ENCODE measurements at regions not wholly inside any gene's neighbourhood (a gene's known extent, or its start where the extent isn't known, plus 50 kb on each side); places are given as distances from the start of the nearest gene placed in this dataset.
A peak's percentile ranks its signal among the peaks of the same experiment; 100 is the strongest.

DNA sequence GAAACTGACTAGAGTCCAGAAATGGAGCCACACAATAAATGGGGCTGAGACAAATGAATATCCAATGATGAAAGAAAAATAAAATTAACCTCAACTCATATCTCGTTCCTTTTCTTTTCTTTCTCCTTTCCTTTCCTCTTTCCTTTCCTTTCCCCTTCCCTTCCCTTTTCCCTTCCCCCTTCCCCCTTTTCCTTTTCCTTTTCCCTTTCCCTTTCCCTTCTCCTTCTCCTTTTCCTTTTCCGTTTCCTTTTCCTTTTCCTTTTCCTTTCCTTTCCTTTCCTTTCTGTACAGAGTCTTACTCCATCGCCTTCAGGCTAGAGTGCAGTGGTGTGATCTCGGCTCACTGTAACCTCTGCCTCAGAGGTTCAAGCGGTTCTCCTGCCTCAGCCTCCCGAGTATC, 146.3 kb downstream of the RTL9 start:
- Histone ChIP-seq H4K20me1 (ENCODE audit: control insufficient read depth, extremely low read depth, insufficient read depth, low read length) (no peaks in the 10 kb centered on the region), H3K27me3 (ENCODE audit: control insufficient read depth, insufficient read depth, low read length) (no peaks in the 10 kb centered on the region), H3K9ac (ENCODE audit: insufficient read depth, low read length) (no peak overlapping the region), H3K4me1 (ENCODE audit: control insufficient read depth, extremely low read depth, insufficient read depth, low read length) (no peaks in the 10 kb centered on the region), H3K4me2 (ENCODE audit: extremely low read depth, insufficient read depth, low read length) (no peak overlapping the region), H3K36me3 (ENCODE audit: control insufficient read depth, insufficient read depth, low read length) (no peaks in the 10 kb centered on the region), H3K4me3 (replicated peaks in 1 of 4; ENCODE audit: control extremely low read depth in 1 of 4, insufficient read depth in 1 of 4, low read depth in 3 of 4, low read length in 4 of 4) (no peak overlapping the region), H2AFZ (ENCODE audit: low read length) (no peak overlapping the region), H3K9me3 (ENCODE audit: control insufficient read depth, insufficient read depth, low read depth, low read length) (no peaks in the 10 kb centered on the region), H3K79me2 (ENCODE audit: control insufficient read depth, insufficient read depth, low read length) (no peaks in the 10 kb centered on the region), H3K27ac (ENCODE audit: insufficient read depth, low read length) (no peak overlapping the region)
- no peak for TF ChIP-seq EZH2 (IDR thresholded peaks at IDR 0.05; ENCODE audit: low read length, missing control alignments)
- TF ChIP-seq, protein P1, sequence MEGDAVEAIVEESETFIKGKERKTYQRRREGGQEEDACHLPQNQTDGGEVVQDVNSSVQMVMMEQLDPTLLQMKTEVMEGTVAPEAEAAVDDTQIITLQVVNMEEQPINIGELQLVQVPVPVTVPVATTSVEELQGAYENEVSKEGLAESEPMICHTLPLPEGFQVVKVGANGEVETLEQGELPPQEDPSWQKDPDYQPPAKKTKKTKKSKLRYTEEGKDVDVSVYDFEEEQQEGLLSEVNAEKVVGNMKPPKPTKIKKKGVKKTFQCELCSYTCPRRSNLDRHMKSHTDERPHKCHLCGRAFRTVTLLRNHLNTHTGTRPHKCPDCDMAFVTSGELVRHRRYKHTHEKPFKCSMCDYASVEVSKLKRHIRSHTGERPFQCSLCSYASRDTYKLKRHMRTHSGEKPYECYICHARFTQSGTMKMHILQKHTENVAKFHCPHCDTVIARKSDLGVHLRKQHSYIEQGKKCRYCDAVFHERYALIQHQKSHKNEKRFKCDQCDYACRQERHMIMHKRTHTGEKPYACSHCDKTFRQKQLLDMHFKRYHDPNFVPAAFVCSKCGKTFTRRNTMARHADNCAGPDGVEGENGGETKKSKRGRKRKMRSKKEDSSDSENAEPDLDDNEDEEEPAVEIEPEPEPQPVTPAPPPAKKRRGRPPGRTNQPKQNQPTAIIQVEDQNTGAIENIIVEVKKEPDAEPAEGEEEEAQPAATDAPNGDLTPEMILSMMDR (conservative IDR thresholded peaks at IDR 0.05 in 1 of 2, IDR thresholded peaks at IDR 0.05 in 1 of 2; ENCODE audit: low read depth in 1 of 2, low read length in 2 of 2) = no peak
- DNase-seq (ENCODE audit: low read depth in 2 of 2) = no peak

DNA sequence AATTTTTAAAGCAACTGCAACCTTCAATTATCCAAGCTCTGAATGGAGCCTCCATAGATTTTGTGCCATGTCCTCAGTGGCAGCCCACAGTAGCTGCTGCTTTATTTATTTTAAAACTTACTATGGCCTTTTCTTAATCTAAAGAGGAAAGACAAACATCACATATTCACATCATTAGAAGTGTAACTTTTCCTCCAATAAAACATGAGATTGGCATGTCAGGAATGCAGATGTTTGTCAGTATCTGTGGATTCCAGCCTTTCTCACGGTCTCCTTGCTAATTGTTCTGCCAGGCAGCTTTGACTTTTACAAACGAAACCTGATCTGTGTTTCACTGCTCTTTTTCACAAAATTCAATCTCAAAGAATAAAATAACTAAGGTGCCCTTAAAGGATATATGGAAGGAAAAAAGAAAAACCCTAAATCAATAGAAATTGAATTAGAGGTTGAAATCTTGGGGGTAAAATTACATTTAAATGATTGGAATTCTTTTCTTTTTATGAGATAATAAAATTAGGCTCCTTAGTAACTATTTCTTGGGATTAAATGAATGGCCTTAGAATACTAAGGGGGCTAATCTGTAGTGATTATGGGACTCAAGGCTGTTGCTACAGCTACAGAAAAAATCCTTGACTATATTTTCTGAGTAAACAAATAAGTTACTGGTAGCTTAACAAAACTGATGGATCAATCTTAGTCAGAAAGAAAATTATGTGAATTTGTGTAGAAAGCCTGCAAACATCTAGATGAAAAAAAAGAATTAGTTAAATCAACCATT, 151.3 kb downstream of the RTL9 start:
- peak in 1 of 2 donors; percentile 38 for DNase-seq (ENCODE audit: low read depth in 2 of 2)
- no peaks in the 10 kb centered on the region for H3K79me2 ChIP-seq (ENCODE audit: control insufficient read depth, insufficient read depth, low read length)
- H3K9me3 ChIP-seq (ENCODE audit: control insufficient read depth, insufficient read depth, low read depth, low read length) = no peaks in the 10 kb centered on the region
- no peak overlapping the region for H3K9ac ChIP-seq (ENCODE audit: insufficient read depth, low read length)
- H3K36me3 ChIP-seq (ENCODE audit: control insufficient read depth, insufficient read depth, low read length) = no peaks in the 10 kb centered on the region
- H4K20me1 ChIP-seq (ENCODE audit: control insufficient read depth, extremely low read depth, insufficient read depth, low read length) = no peaks in the 10 kb centered on the region
- no peak overlapping the region for H2AFZ ChIP-seq (ENCODE audit: low read length)
- no peak overlapping the region for H3K4me2 ChIP-seq (ENCODE audit: extremely low read depth, insufficient read depth, low read length)
- no peak for TF ChIP-seq EZH2 (IDR thresholded peaks at IDR 0.05; ENCODE audit: low read length, missing control alignments)
- TF ChIP-seq, protein P1 (conservative IDR thresholded peaks at IDR 0.05 in 1 of 2, IDR thresholded peaks at IDR 0.05 in 1 of 2; ENCODE audit: low read depth in 1 of 2, low read length in 2 of 2) = no peak
- no peaks in the 10 kb centered on the region for H3K4me1 ChIP-seq (ENCODE audit: control insufficient read depth, extremely low read depth, insufficient read depth, low read length)
- H3K27me3 ChIP-seq (ENCODE audit: control insufficient read depth, insufficient read depth, low read length) = no peaks in the 10 kb centered on the region
- H3K4me3 ChIP-seq (replicated peaks in 1 of 4; ENCODE audit: control extremely low read depth in 1 of 4, insufficient read depth in 1 of 4, low read depth in 3 of 4, low read length in 4 of 4) = no peak overlapping the region
- H3K27ac ChIP-seq (ENCODE audit: insufficient read depth, low read length) = no peak overlapping the region

DNA sequence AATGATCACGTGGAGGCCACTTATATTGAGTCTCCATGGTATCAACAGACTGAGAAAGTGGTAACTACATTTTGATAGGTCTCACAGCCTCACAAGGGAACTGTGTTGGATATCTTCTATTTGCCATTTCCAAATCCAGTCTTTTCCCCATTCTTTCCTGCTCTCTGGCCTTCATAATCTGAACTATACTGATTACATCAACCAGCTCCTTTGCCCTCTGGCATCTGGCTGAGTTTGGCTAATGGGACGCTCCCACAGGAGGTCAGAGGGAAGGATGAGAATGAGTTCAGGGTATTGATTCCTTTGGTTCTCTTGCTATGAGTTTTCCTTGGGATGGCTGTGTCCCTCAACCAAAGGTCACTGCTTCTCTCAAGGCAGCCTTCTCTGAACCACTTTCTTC, 152.6 kb downstream of the RTL9 start:
- no peak for DNase-seq (ENCODE audit: low read depth in 2 of 2)
- no peak overlapping the region for H2AFZ ChIP-seq (ENCODE audit: low read length)
- no peak overlapping the region for H3K4me3 ChIP-seq (replicated peaks in 1 of 4; ENCODE audit: control extremely low read depth in 1 of 4, insufficient read depth in 1 of 4, low read depth in 3 of 4, low read length in 4 of 4)
- no peak overlapping the region for H3K4me2 ChIP-seq (ENCODE audit: extremely low read depth, insufficient read depth, low read length)
- no peak overlapping the region for H3K9ac ChIP-seq (ENCODE audit: insufficient read depth, low read length)
- TF ChIP-seq, protein P1 (conservative IDR thresholded peaks at IDR 0.05 in 1 of 2, IDR thresholded peaks at IDR 0.05 in 1 of 2; ENCODE audit: low read depth in 1 of 2, low read length in 2 of 2) = no peak
- TF ChIP-seq EZH2 (IDR thresholded peaks at IDR 0.05; ENCODE audit: low read length, missing control alignments) = no peak
- no peaks in the 10 kb centered on the region for H3K36me3 ChIP-seq (ENCODE audit: control insufficient read depth, insufficient read depth, low read length)
- H3K79me2 ChIP-seq (ENCODE audit: control insufficient read depth, insufficient read depth, low read length) = no peaks in the 10 kb centered on the region
- H3K4me1 ChIP-seq (ENCODE audit: control insufficient read depth, extremely low read depth, insufficient read depth, low read length) = no peaks in the 10 kb centered on the region
- no peaks in the 10 kb centered on the region for H3K9me3 ChIP-seq (ENCODE audit: control insufficient read depth, insufficient read depth, low read depth, low read length)
- H3K27ac ChIP-seq (ENCODE audit: insufficient read depth, low read length) = no peak overlapping the region
- no peaks in the 10 kb centered on the region for H3K27me3 ChIP-seq (ENCODE audit: control insufficient read depth, insufficient read depth, low read length)
- no peaks in the 10 kb centered on the region for H4K20me1 ChIP-seq (ENCODE audit: control insufficient read depth, extremely low read depth, insufficient read depth, low read length)

Data from fibroblast of lung (primary cell).